ENCODE measurements at regions not wholly inside any gene's neighbourhood (a gene's known extent, or its start where the extent isn't known, plus 50 kb on each side); places are given as distances from the start of the nearest gene placed in this dataset.

GRCh38 chr1:221059506-221059905 lies 180.3 kb downstream of the HLX start:
- H3K36me3 ChIP-seq (replicated peaks in 1 of 2; ENCODE audit: insufficient read depth in 1 of 2, low read depth in 2 of 2) = no peaks in the 10 kb centered on the region
- no peaks in the 10 kb centered on the region for H3K9me3 ChIP-seq
- ATAC-seq (no peak), DNase-seq (no peak)
- intact Hi-C loops (cut with DNase I) = no loop called here
- no peak overlapping the region for H3K4me3 ChIP-seq
- no peaks in the 10 kb centered on the region for H3K4me1 ChIP-seq
- TF ChIP-seq CTCF (IDR thresholded peaks at IDR 0.05) (no peak), POLR2A (IDR thresholded peaks at IDR 0.05) (no peak)
- H3K27me3 ChIP-seq = no peaks in the 10 kb centered on the region
- H3K27ac ChIP-seq = no peak overlapping the region
- 65 to 85% methylated on average over 1 of the region's 1 CpG for WGBS, 2 donors

DNA sequence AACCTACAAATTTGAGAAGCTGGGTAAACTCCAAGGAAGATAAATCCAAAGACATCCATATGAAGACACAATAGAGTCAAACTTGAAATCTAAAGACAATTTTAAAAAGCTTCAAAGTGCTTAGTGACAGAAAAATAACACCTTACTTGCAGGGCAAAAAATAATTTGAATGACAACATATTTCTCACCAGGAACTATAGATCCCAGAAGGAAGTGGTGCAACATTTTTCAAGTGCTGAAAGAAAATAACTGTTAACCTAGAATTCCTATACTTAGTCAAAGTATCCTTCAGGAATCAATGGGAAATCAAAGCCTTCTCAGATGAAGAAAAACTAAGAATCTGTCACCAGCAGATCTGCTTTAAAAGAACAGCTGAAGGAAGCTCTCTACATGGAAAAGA lies 184.4 kb downstream of the HLX start:
- Histone ChIP-seq H3K36me3 (replicated peaks in 1 of 2; ENCODE audit: insufficient read depth in 1 of 2, low read depth in 2 of 2) (no peaks in the 10 kb centered on the region), H3K9me3 (no peaks in the 10 kb centered on the region), H3K4me1 (no peaks in the 10 kb centered on the region), H3K27me3 (no peaks in the 10 kb centered on the region), H3K27ac (no peak overlapping the region), H3K4me3 (no peak overlapping the region)
- ATAC-seq = no peak
- no peak for DNase-seq
- TF ChIP-seq CTCF (IDR thresholded peaks at IDR 0.05) = no peak
- no peak for TF ChIP-seq POLR2A (IDR thresholded peaks at IDR 0.05)
- intact Hi-C loops (cut with DNase I) = no loop called here

DNA sequence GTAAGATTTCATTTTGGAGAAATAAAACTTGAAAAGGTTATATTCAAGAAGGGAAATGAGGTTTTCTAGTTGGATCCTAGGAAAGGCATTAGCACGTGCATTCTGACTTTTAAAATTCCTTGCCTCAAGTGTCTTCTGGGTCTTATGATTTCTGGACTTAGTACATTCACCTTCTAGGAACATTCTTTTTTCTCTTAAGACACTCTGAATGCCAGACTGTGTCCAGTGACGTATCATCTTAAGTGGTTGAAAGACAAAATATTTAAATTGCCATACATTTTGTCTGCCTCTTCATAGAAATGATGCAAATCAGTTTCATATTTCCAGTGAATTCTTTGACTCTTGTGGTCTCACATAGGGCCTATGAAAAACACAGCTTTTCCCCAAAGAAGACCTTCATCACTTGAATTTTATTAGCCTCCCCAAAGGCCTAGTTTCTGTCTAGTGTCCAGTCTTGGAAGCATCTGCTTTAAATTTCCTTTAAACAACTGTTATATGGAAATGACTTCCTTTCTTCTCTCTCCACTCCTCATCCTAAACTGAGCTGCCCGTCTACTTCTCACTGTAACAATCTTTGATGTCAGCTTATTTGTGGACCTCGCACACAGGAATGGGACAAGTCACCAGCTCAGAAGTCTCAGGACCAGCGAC lies 187.2 kb downstream of the HLX start:
- H3K4me1 ChIP-seq = no peaks in the 10 kb centered on the region
- 62 to 75% methylated on average over 5 of the region's 5 CpGs for WGBS, 2 donors
- H3K27ac ChIP-seq = no peak overlapping the region
- DNase-seq = no peak
- H3K4me3 ChIP-seq = no peak overlapping the region
- H3K27me3 ChIP-seq = no peaks in the 10 kb centered on the region
- no peak for TF ChIP-seq CTCF (IDR thresholded peaks at IDR 0.05)
- TF ChIP-seq POLR2A (IDR thresholded peaks at IDR 0.05) = no peak
- intact Hi-C loops (cut with DNase I) = no loop called here
- no peak for ATAC-seq
- H3K36me3 ChIP-seq (replicated peaks in 1 of 2; ENCODE audit: insufficient read depth in 1 of 2, low read depth in 2 of 2) = no peaks in the 10 kb centered on the region
- H3K9me3 ChIP-seq = no peaks in the 10 kb centered on the region

DNA sequence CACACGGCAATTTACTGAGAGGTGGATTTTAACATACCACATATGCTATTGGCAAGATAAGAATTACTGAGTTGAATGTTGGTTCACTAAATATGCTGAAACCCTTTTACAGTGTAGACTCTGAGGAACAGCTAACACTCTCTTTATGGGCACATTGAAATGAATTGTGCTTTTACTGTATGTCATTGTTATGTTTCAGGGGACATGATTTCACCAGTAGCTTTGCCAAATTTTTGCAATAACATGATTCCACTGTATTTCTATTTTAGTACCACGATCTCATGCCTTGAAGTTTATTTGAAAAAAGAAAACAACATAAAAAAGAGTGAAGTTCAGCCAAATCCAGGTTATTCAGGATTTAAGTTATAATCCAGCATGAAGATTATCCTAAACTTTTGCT lies 188.5 kb downstream of the HLX start:
- intact Hi-C loops (cut with DNase I) = no loop called here
- DNase-seq (no peak), ATAC-seq (no peak)
- H3K9me3 ChIP-seq = no peaks in the 10 kb centered on the region
- no peaks in the 10 kb centered on the region for H3K4me1 ChIP-seq
- H3K27ac ChIP-seq = no peak overlapping the region
- H3K4me3 ChIP-seq = no peak overlapping the region
- H3K36me3 ChIP-seq (replicated peaks in 1 of 2; ENCODE audit: insufficient read depth in 1 of 2, low read depth in 2 of 2) = no peaks in the 10 kb centered on the region
- 67 to 75% methylated on average over 2 of the region's 2 CpGs for WGBS, 2 donors
- H3K27me3 ChIP-seq = no peaks in the 10 kb centered on the region
- TF ChIP-seq CTCF (IDR thresholded peaks at IDR 0.05) (no peak), POLR2A (IDR thresholded peaks at IDR 0.05) (no peak)

GRCh38 chr1:221069178-221069903 lies 190.1 kb downstream of the HLX start:
- WGBS, 2 donors = 44 to 69% methylated on average over 5 of the region's 5 CpGs
- no peaks in the 10 kb centered on the region for H3K9me3 ChIP-seq
- intact Hi-C loops (cut with DNase I) = no loop called here
- H3K27ac ChIP-seq = no peak overlapping the region
- H3K4me1 ChIP-seq = no peaks in the 10 kb centered on the region
- TF ChIP-seq POLR2A (IDR thresholded peaks at IDR 0.05) (no peak), CTCF (IDR thresholded peaks at IDR 0.05) (no peak)
- H3K4me3 ChIP-seq = no peak overlapping the region
- H3K36me3 ChIP-seq (replicated peaks in 1 of 2; ENCODE audit: insufficient read depth in 1 of 2, low read depth in 2 of 2) = no peaks in the 10 kb centered on the region
- DNase-seq (no peak), ATAC-seq (no peak)
- H3K27me3 ChIP-seq = no peaks in the 10 kb centered on the region

All from body of pancreas (tissue), 4 donors.